GM19452 (cell line): ENCODE measurements at regions not wholly inside any gene's neighbourhood (a gene's known extent, or its start where the extent isn't known, plus 50 kb on each side); places are given as distances from the start of the nearest gene placed in this dataset.

Source experiments
- ATAC-seq: cut with Tn5 transposase; IDR thresholded peaks from one replicate; pipeline ENCODE4 v1.9.1; 2021; ENCODE audit not compliant: unreplicated experiment

DNA sequence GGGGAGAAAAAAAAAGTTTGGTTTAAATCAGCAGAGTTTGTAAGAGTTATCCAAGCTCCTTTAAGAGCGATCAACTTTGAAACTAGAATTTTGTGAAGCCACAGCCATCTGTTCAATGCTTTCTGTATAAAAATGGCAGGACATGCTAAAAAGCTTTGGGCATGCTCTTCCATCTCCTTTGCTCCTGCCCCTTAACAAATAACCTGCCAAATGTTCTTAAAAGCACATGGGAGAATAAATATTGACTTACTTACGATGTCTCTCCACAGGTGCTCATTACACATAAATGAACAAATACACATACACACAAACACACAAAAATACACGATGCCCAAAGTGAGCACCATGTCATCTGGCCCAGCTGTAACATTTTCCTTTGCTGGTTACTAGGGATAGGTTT is 211.8 kb upstream of the DPH6 start:
- no peak for ATAC-seq

DNA sequence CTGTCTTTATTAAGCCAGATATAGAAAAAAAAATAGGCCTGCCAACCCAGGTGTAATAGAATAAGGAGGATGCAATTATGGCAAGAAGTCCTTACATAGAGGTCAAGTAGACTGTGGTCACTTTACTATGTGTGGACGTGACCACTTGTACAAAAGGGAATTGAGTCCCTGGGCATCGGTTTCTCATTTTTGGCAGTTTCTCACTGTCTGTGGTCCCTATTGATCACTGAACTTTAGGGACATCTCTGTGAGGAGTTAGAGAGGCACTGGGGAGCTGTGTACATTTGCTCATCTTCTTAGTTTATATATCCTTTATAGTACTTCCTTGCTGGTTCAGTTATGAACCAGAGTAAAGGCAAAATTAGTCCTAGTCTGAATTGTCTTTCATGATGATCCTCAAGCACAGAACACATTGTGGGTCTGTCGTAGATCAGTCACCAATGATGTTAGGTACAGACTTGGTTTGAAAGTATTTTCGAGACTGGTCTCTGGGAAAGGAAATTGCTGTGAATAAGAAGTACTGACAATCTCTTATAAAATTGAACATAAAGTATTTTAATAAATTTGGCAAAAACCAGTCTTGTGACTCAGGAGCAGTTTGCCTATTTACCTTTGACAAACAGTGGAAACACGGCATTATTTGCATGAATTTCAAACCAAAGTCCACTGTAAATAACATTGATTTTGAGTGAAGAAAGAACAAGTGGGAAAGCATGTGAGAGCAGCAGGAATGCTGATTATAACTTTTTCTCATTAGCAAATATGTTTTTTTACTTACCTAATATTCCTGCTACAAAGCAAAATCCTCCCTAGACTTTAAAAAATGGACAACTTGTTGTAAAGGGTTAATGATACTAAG is 218.9 kb upstream of the DPH6 start:
- ATAC-seq = no peak

DNA sequence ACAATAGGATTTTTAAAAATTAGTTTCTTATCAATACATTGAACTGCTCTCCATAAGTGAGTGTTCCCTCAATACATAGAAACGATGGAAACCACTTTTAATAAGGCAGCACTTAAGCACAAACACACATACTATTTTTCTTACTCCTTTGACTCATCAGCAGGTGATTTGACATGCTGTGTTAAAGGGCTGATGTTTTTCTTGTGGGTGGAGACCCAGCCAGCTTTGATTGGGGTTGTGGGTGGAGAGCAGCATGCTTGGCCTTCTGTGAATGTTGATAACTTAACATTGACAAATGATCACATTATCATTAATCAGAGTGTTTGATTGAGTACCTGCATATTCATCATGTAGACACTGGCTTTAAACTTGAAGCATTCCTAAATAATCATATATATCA is 223.0 kb upstream of the DPH6 start:
- no peak for ATAC-seq

DNA sequence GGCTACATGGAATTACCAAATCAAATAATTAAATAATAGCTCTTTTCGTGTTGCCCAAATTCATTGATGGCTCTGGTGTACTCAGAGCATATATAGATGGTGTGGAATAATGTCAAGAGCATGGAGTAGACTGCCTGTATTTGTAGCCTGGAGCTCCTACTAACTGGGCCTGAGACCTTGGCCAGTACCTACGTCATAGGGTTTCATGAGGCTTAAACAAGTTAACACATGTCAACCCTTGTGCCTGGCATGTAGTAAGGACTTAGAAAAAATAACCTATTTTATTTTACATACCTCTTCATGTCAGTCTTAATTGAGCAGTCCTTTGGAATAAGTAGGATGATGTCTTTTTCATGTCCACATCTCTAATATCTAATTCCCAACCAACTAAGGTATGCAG is 223.7 kb upstream of the DPH6 start:
- ATAC-seq = no peak

DNA sequence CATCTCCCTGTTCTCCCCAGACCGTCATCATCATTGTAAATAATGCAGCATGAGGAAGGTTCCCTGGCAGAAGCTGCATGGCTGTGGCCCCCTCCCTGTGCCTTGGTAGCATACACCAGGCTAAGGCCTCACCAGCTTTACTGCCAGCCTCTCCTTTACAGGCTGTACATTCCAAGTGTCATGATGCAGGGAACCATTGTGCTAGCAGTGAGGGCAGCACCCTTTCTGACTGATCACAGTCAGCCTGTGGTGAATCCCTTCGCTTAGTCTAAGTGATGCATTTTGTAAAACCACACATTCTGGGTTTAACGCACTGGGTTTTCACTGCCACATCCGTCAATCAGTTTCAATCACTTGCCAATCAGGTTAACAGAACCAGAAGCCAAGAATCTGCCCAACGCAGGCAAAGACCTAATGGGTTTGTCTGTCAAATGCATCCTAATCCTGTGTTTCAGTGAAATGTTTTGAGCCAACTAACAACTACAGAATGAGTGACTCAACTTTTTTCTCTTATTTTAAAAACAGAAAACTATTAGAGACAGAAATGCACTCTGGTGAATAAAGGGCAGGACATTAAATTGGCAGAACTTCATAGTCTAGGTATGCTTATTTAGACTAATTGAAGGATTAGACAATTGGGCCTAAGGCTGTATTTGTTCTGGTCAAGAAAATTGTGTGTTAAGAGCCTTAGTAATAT is 225.9 kb upstream of the DPH6 start:
- ATAC-seq = no peak

DNA sequence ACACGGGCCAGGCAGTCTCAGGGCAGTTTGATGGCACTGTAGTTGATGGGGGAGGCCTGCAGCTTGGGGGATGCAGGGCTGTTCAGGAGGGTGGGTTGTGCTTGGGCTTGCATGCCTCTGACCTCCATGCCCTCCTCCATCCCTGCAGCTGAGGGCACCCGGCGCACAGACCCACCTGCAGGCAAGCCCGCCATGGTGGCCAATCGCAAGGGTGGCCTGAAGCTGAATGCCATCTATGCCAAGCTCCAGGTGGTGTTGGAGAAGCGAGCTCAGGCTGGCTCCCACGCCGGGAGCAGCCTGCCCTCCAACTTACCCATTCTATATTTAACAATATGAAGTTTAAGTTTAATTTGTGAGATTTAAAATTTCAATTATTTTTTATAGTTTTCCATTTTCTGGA is 228.7 kb upstream of the DPH6 start:
- no peak for ATAC-seq

DNA sequence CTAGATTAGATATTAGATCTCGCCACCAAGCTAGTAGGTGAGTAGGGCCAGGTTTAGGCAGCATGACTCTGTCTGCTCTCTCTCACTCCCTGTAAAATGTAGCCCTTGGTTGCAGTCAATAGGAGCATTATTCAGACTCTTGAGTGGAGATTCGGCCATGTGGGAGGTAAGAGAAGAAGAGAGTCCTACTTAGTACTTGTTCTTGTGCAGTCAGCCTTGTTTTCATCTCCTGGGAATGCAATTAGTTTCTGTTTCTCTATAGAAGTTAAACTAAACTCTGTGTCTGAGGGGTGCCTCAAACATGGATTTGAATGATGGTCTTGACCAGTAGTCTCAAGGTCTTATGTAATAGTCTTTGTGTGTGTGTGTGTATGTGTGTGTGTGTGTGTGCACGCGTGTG is 229.5 kb upstream of the DPH6 start:
- ATAC-seq = no peak

DNA sequence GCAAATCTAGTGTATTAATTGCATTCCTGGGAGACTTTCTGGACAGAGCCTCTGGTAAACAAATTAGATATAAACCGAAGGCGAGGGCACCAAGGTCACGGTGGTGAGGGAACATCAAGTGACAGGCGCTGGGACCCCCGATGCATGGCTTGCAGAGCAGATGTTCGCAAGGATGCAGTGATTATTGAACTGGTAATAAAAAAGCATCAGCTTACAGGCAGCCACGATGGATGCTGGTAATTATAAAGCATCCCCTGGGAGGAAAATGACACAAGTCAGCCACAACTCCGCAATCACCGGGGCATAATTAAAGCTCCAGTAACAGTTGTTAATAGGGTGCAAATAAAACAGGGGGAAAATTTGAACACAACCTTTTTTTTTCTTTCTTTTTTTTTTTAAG is 231.1 kb upstream of the DPH6 start:
- ATAC-seq = no peak

DNA sequence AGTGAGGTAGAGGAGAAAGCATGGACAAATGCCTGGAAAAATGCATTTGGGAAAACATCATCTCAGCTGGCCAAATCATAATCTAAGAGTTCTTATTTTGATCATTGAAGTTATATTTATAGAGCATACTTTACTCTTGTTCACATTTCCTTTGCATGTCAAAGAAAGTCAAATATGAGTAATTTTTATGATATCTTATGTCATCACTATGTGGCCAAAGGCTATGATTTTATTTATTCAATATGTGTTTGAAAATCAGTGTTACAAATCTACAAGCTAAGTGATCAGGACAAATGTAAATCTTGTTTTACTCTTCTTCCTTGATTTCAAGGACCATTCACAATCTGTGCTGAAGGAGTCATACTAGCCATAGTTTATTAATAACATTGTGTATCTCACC is 237.2 kb upstream of the DPH6 start:
- no peak for ATAC-seq

DNA sequence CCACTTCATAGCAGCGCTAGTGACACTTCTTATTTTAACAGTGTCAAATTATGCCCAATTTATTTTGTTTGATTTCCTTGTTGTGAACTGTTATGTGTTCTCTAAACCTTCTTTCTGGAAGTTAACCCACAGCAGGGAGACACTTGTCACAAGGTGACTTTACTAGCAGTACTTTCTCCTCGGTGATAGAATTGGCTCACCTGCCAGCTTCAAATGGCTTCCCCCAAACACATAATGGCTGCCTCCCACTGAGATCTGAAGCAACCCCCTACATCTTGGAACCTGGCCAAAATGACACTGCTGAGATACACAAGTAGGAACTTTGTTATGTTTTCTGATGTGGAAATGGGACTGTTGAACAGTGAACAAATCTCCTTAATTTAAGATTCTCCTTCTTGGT is 238.8 kb upstream of the DPH6 start:
- ATAC-seq = no peak

DNA sequence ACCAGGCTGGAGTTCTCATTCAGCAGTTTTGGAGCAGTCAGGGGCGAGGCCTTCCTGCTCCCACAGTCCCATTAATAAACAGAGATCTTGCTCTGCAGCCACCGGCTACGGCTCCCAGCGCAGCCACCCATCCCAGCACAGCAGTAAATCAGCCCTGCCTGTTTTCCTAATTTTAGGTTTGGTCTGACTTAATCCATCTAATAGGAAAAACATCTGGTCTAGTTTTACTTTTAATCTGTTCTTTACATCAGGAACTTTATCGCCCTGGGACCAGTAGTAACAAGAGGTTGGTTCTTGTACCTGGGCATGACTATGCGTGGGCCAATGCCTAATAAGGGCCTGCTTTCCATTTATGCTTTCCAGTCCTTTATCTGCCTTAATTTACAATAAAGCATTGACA is 264.0 kb upstream of the DPH6 start:
- no peak for ATAC-seq

DNA sequence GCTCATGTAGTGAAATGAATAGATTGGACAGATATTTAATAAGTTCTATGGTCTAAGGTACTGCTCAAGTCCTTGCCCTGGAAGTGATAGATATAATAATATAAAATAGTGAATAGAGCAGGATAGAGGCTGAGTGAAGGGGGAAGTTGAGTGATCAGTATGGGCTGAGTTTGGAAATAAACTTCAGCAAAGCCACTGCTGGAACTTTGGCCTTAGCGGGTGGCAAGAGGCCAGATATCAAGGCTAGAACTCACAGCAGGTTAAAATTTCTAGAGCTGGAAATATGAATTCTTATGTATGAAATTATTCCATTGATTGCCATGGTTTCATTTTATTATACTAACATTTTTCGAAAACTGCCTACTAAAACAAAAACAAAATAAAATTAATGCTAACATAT is 267.6 kb upstream of the DPH6 start:
- ATAC-seq = no peak

DNA sequence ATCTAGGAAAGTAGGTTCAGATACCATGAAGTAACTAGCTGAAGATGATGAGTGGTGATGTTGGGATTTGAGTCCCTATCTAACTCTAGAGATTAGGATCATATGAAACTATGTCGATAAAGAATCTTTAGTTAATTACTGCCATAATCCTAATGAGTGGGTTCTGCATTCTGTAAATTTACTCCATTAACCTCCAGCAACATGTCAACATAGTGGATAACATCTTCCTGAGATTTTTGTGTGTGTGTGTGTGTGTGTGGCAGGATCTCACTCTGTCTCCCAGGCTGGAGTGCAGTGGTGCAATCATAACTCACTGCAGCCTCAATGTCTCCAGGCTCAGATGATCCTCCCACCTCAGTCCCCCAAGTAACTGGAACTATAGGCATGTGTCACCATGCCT is 272.9 kb upstream of the DPH6 start:
- no peak for ATAC-seq

DNA sequence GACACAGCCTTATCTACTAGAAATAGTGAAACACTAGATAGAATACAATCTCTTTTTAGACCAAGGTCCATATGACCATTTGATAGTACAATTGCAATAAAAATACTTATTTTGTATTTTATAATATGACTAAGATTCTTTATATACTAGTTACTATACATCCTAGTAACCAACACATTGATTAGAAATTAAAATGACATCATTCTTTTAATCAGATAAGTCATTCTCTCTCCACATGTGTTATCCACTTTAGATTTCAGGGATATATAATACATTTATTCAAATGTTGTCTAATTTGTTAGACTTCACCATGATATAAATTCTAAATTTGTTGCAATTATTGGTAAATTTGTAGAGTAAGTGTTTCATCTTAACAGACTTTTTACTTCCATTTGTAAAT is 276.2 kb upstream of the DPH6 start:
- ATAC-seq = no peak

DNA sequence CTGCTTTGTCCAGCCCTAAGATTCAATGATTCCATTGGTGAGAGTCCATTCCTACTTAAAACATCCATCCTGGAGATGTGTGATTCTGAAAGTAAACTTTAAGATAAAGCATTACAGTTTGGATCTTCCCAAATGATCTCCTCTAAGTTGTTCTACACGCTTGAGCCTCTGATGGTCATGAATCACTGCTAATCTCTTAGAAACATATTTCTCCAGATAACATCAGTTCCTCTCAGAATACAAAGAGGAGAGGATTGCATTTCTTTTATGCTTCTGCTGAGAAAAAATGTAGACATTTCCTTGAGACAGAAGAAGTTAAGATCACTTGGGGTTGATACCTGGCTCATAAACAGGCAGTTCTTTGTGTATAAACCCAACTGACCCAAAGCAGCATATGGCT is 281.2 kb upstream of the DPH6 start:
- ATAC-seq = no peak

DNA sequence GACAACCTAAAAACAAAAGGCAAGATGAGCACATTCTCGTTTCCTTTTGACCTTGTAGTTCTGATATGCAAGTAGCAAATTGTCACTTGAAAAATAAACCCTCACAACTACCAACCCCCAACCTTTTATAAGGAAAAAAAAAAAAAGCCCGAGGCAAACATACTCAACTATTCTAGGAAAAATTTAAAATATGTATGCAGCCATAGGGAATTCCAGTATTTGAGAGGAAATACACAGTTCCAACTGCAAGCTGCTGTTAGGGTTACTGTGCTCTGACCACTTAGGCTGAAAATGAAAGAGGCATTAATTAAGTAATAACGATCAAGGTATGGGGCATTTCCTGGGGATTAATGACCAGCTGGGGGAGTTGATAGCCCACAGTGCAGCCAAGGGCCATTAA is 281.9 kb upstream of the DPH6 start:
- no peak for ATAC-seq

DNA sequence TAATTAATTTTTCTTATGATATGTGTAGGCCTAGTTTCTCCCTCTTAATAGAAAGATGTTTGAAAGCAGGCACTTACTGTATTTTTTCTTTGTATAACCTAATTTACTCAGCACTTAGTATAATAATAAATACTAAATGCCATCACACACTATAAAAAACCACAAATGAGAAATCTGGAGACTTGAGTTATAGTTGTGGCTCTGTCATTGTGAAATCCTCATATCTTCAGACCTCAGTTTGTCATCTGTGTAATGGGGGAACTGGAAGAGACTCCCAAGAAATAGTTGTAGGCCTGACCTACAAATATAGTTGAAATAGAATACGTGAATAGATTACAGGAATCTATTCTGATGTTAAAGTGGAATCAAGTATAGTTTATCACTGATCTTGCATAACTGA is 287.6 kb upstream of the DPH6 start:
- no peak for ATAC-seq

DNA sequence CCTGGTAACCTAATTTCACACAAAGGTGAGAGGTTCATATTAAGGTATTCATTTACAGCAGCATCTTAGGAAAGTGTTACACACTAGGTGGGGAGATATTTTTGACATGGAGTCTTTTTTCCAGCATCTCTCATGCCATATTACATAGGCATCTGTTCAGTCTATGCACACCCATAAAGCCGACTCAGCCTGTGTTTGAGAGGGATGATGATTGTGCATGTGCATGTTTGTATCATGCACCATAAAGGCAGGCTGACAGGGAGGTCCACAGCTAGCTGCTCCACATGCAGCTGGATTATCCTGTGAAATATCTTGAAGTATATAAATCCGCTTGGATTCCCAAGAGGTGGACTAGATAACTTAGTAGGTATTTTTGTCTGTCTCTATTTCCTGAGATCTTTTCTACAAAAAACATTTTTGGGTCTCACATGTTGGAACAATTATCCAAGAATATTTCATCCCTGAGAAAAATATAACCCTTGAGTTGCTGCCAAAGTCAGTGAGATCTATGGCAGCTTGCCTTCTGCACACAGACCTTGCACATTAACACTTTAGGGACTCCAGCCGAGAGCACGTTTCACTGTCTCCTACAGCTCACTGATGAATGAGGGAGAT is 288.4 kb upstream of the DPH6 start:
- ATAC-seq = no peak

DNA sequence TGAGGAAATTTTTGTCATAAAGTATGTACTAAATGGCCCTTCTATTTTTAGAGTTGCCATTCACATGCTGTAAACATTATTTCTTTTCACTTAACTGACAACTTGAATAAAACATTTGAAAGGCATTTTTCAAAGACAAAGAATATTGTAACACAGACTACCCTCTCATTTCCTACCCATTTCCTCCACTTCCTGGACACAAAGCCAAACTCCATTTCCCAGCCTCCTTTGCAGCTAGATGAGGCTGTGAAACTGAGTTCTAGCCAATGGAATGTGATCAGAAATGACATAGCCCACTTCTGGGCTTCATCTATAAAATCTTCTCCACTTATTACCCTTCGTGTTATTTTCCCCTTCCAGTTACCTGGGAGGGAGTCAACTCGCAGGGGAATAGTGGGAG is 288.9 kb upstream of the DPH6 start:
- no peak for ATAC-seq

DNA sequence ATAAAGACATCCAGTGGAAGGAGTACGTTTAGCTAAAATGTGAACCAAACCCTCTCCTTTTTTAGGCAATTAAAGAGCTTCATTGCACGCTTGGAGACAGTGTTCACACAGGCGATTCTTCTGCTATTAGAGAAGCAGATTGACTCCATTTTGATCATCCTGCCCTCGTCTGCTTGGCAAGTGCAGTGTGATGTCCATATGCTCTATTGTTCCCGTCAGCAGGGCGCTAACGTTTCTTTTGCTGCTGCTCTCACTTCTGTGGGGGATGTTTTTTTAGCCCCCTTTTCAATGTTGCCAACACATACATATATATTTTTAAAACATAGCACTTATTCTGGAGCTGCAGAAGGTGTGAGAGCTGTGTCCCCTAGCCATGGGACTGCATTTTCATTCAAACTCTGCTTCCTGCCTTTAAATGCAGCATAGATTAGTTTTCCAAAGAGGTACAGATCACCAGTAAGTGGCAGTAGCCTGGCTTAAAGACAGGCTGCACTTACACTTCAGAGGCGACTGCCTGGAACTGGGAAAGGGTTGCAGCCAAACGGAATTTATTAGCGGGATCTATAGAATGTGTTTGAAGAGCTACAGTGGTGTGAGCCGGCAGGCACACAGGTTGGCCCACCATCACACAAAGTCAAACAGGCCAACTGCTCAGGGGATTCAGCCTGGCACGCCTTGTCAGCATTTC is 292.6 kb upstream of the DPH6 start:
- no peak for ATAC-seq

DNA sequence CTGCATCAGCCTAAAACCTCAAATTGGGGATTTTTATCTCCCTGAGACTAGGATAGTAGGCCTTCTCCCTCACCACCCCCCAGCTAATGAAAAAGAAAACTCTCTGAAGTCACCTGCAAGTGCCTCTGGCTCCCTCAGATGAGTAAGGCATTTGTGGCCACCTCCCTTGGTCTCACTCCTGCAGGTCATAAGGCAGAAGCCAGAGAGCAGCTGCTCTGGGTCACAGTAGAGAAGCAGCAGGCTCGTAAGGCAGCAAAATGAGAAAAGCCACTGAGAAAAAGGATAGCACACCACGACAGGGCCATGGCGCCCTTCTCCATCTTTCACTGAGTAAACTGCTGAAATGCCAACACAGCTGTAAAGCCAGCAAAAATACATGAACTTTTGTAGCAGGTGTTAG is 296.7 kb upstream of the DPH6 start:
- ATAC-seq = no peak

DNA sequence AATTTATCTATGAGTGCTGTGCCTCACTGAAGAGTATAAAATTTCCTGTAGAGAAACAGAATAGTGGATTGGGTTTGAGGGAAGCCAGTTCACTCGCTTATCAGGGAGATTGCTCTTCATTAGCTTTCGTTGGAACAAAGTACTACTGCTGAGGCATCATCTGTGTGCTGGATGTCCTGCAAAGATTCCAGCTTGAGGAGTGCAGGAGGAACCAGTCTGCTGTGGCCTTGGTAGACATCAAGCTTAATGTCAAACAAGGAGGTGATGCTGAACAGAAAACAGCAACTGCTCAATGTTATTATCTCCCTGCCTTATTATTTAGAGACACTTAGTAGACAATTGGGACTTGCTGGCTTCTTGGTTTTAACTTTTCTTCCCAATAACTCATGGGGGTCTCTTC is 297.5 kb upstream of the DPH6 start:
- no peak for ATAC-seq
